ENCODE measurements at regions not wholly inside any gene's neighbourhood (a gene's known extent, or its start where the extent isn't known, plus 50 kb on each side); places are given as distances from the start of the nearest gene placed in this dataset.

DNA sequence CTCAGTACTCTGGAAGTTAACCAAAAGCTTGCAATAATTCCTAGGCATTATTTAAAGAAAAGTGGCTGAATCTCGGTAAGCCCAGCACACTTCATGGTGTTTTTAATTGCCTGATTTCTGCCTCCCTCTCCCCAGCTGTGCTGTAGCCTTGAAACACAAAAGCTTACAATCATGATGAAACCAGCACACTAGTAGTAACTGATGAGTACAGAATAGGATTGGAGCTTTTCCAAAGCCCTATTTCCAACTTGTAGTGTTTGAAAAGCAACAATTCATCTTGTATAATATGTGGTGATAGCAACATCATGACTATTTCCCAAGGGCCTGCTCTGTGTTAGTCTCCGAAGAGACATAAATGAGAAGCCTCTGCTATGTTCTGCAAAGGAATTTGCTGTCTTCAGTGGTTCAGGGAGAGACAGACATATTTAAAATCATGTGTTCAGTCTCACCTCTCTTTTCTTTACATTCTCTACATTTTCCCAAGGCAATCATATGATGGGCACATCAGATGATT lies 1015.0 kb downstream of the BCL11A start:
- Mint-ChIP-seq H3K9me3 (peaks cover 0 to 6% (median 0%) of the 10 kb centered on the region in 11 donors), H3K36me3 (no peaks in the 10 kb centered on the region), H3K4me1 (no peaks in the 10 kb centered on the region), H3K4me3 (no peak overlapping the region), H3K27me3 (peaks cover 0 to 4% (median 0%) of the 10 kb centered on the region in 5 donors), H3K27ac (no peak overlapping the region)
- no peaks in the 10 kb centered on the region for H3K4me1 ChIP-seq (ENCODE audit: control insufficient read depth in 2 of 2, insufficient read depth in 2 of 2, low read length in 2 of 2)
- intact Hi-C loops (cut with micrococcal nuclease): no loop called here
- no peak overlapping the region for H3K4me3 ChIP-seq (ENCODE audit: low read length)
- H3K27me3 ChIP-seq (ENCODE audit: control insufficient read depth in 2 of 2, insufficient read depth in 2 of 2, low read length in 2 of 2): no peaks in the 10 kb centered on the region
- ATAC-seq (no peak), DNase-seq (no peak)
- no peak overlapping the region for H3K27ac ChIP-seq (ENCODE audit: low read depth, low read length)
- ChIA-PET POLR2A (no interaction called here), CTCF (interaction anchor here (0.5 kb wide), 1 partner anchor 145 kb away, joined by 3 read pairs; no protein-coding TSS in a partner anchor)
- H3K9me3 ChIP-seq (ENCODE audit: control insufficient read depth in 2 of 3, low read length in 3 of 3): no peaks in the 10 kb centered on the region
- H3K36me3 ChIP-seq (ENCODE audit: control insufficient read depth in 2 of 3, insufficient read depth in 3 of 3, low read length in 3 of 3): no peaks in the 10 kb centered on the region

DNA sequence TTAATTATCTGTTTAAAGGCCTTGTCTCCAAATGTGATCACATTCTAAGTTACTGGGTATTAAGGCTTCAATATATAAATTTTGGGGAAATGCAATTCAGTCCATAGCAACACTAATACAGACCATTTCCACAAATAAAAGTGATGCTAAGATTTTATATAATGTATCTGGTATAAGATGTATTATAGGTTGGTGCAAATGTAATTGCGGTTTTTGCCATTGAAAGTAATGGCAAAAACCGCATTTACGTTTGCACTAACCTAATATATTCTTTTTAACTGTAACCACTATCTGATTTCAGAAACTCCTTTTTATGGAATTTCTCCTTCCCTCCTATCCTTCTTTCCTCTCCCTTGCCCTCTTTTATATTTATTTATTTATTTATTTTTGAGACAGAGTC lies 1020.6 kb downstream of the BCL11A start:
- POLR2A ChIA-PET: no interaction called here
- H3K36me3 Mint-ChIP-seq: no peaks in the 10 kb centered on the region
- Histone ChIP-seq H3K27ac (ENCODE audit: low read depth, low read length) (no peak overlapping the region), H3K9me3 (ENCODE audit: control insufficient read depth in 2 of 3, low read length in 3 of 3) (peaks cover 0 to 5% (median 0%) of the 10 kb centered on the region in 3 experiments), H3K27me3 (ENCODE audit: control insufficient read depth in 2 of 2, insufficient read depth in 2 of 2, low read length in 2 of 2) (no peaks in the 10 kb centered on the region), H3K36me3 (ENCODE audit: control insufficient read depth in 2 of 3, insufficient read depth in 3 of 3, low read length in 3 of 3) (no peaks in the 10 kb centered on the region), H3K4me3 (ENCODE audit: low read length) (no peak overlapping the region), H3K4me1 (ENCODE audit: control insufficient read depth in 2 of 2, insufficient read depth in 2 of 2, low read length in 2 of 2) (no peaks in the 10 kb centered on the region)
- intact Hi-C loops (cut with micrococcal nuclease): no loop called here
- DNase-seq (no peak), ATAC-seq (no peak)
- H3K4me3 Mint-ChIP-seq: no peak overlapping the region
- H3K9me3 Mint-ChIP-seq: peaks cover 0 to 18% (median 4%) of the 10 kb centered on the region in 11 donors
- H3K4me1 Mint-ChIP-seq: peaks cover 0 to 2% (median 0%) of the 10 kb centered on the region in 7 donors
- H3K27ac Mint-ChIP-seq: no peak overlapping the region
- CTCF ChIA-PET: no interaction called here
- peaks cover 0 to 9% (median 0%) of the 10 kb centered on the region in 5 donors for H3K27me3 Mint-ChIP-seq

DNA sequence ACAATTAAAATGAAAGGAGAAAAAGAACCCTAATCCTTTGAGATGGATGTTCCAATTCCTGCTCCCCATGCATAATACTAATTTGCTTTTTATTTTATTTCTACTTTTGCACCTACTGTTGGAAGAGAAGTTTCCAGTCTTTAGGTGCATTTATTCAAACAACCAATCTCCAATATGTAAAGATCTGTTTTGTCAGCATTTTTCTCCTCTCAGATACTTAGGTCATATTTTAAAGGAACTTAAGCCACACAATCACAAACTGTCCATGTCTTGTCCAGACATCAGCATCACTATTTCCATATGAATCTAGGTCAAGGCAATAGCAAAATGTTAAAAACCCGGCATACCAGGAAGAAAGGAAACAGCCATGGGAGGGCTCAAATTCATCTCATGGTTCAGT lies 1023.2 kb downstream of the BCL11A start:
- Histone ChIP-seq H3K27ac (ENCODE audit: low read depth, low read length) (no peak overlapping the region), H3K4me3 (ENCODE audit: low read length) (no peak overlapping the region), H3K36me3 (ENCODE audit: control insufficient read depth in 2 of 3, insufficient read depth in 3 of 3, low read length in 3 of 3) (no peaks in the 10 kb centered on the region), H3K9me3 (ENCODE audit: control insufficient read depth in 2 of 3, low read length in 3 of 3) (peaks cover 0 to 5% (median 0%) of the 10 kb centered on the region in 3 experiments), H3K4me1 (ENCODE audit: control insufficient read depth in 2 of 2, insufficient read depth in 2 of 2, low read length in 2 of 2) (no peaks in the 10 kb centered on the region), H3K27me3 (ENCODE audit: control insufficient read depth in 2 of 2, insufficient read depth in 2 of 2, low read length in 2 of 2) (no peaks in the 10 kb centered on the region)
- H3K4me1 Mint-ChIP-seq: peaks cover 0 to 2% (median 0%) of the 10 kb centered on the region in 7 donors
- ATAC-seq: no peak
- no peak for DNase-seq
- peaks cover 4 to 23% (median 13%) of the 10 kb centered on the region in 11 donors for H3K9me3 Mint-ChIP-seq
- ChIA-PET POLR2A (no interaction called here), CTCF (no interaction called here)
- H3K4me3 Mint-ChIP-seq: no peak overlapping the region
- intact Hi-C loops (cut with micrococcal nuclease): no loop called here
- H3K27ac Mint-ChIP-seq: no peak overlapping the region
- H3K27me3 Mint-ChIP-seq: peaks cover 0 to 8% (median 4%) of the 10 kb centered on the region in 5 donors
- H3K36me3 Mint-ChIP-seq: peaks cover 0 to 5% (median 0%) of the 10 kb centered on the region in 5 donors

DNA sequence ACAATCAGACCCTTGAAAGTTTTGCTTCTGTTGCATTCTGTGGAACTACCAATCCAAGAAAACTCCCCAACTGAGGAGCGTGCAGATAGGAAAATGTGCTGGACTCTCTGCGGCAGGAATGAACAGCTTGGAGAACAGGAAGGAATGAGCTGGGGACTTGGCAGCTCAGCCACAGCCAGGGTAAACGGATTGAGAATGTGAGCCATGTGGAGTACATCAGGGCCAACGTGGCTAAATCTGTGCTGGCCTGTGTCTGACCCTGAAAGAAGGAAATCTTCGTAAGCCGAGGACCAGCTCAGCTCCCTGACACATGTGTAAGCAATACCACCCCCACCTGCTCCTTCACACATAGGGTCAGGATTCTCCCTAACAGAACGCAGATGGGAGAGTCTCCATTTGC lies 1023.7 kb downstream of the BCL11A start:
- Histone ChIP-seq H3K27me3 (ENCODE audit: control insufficient read depth in 2 of 2, insufficient read depth in 2 of 2, low read length in 2 of 2) (no peaks in the 10 kb centered on the region), H3K4me3 (ENCODE audit: low read length) (no peak overlapping the region), H3K36me3 (ENCODE audit: control insufficient read depth in 2 of 3, insufficient read depth in 3 of 3, low read length in 3 of 3) (no peaks in the 10 kb centered on the region), H3K9me3 (ENCODE audit: control insufficient read depth in 2 of 3, low read length in 3 of 3) (peaks cover 0 to 5% (median 0%) of the 10 kb centered on the region in 3 experiments), H3K4me1 (ENCODE audit: control insufficient read depth in 2 of 2, insufficient read depth in 2 of 2, low read length in 2 of 2) (no peaks in the 10 kb centered on the region), H3K27ac (ENCODE audit: low read depth, low read length) (no peak overlapping the region)
- Mint-ChIP-seq H3K27ac (no peak overlapping the region), H3K4me3 (no peak overlapping the region), H3K9me3 (peaks cover 4 to 23% (median 13%) of the 10 kb centered on the region in 11 donors), H3K36me3 (peaks cover 0 to 5% (median 0%) of the 10 kb centered on the region in 5 donors), H3K27me3 (peaks cover 0 to 8% (median 4%) of the 10 kb centered on the region in 5 donors), H3K4me1 (peaks cover 0 to 2% (median 0%) of the 10 kb centered on the region in 7 donors)
- DNase-seq: no peak
- ChIA-PET POLR2A (no interaction called here), CTCF (no interaction called here)
- intact Hi-C loops (cut with micrococcal nuclease): no loop called here
- ATAC-seq: no peak

DNA sequence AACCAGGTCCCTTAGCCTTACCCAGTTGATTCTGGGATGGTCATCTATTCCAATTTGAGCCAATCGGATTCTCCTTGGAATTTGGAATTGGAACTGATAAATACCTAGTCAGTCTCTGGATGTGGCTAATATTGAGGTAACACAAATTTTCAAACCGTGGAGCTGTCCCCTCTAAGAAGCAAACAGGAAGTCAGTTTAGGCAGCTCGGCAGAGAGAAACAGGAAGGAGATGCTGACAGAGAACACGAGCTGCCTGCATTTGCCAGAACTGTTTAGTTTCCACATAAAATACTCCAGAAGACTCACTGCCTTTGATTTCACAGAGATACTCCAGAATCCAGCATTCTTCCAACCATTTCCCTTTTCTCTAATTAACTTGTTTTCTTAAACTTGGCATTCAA lies 1024.9 kb downstream of the BCL11A start:
- no peaks in the 10 kb centered on the region for H3K27me3 ChIP-seq (ENCODE audit: control insufficient read depth in 2 of 2, insufficient read depth in 2 of 2, low read length in 2 of 2)
- peaks cover 4 to 23% (median 13%) of the 10 kb centered on the region in 11 donors for H3K9me3 Mint-ChIP-seq
- peaks cover 0 to 5% (median 0%) of the 10 kb centered on the region in 3 experiments for H3K9me3 ChIP-seq (ENCODE audit: control insufficient read depth in 2 of 3, low read length in 3 of 3)
- H3K27ac ChIP-seq (ENCODE audit: low read depth, low read length): no peak overlapping the region
- H3K36me3 Mint-ChIP-seq: peaks cover 0 to 5% (median 0%) of the 10 kb centered on the region in 5 donors
- H3K4me1 Mint-ChIP-seq: peaks cover 0 to 2% (median 0%) of the 10 kb centered on the region in 7 donors
- DNase-seq (no peak), ATAC-seq (no peak)
- peaks cover 0 to 8% (median 4%) of the 10 kb centered on the region in 5 donors for H3K27me3 Mint-ChIP-seq
- intact Hi-C loops (cut with micrococcal nuclease): no loop called here
- no peak overlapping the region for H3K4me3 ChIP-seq (ENCODE audit: low read length)
- H3K4me3 Mint-ChIP-seq: no peak overlapping the region
- CTCF ChIA-PET: no interaction called here
- H3K27ac Mint-ChIP-seq: no peak overlapping the region
- H3K36me3 ChIP-seq (ENCODE audit: control insufficient read depth in 2 of 3, insufficient read depth in 3 of 3, low read length in 3 of 3): no peaks in the 10 kb centered on the region
- H3K4me1 ChIP-seq (ENCODE audit: control insufficient read depth in 2 of 2, insufficient read depth in 2 of 2, low read length in 2 of 2): no peaks in the 10 kb centered on the region
- POLR2A ChIA-PET: no interaction called here

DNA sequence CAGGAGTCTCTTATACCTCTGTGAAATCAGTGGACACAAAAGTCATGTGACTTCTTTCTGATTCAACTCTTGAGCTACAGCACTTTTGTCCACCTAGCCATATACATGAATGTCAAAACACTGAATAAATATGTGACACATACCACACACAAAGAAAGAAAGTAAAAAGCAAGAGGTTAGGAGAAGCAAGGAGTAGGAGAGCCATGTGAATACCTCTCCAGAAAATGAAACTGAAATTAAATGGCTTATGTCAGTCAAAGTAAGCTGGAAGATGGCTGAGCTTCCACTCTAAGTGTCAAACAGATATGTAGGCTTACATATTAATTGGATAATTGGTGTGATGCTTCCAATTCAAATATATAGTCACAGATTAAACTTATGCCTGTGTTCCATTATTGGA lies 1050.5 kb downstream of the BCL11A start:
- DNase-seq: no peak
- ChIA-PET POLR2A (no interaction called here), CTCF (no interaction called here)
- Mint-ChIP-seq H3K27ac (no peak overlapping the region), H3K27me3 (peaks cover 0 to 10% (median 8%) of the 10 kb centered on the region in 5 donors), H3K4me1 (no peaks in the 10 kb centered on the region), H3K9me3 (peaks cover 0 to 9% (median 2%) of the 10 kb centered on the region in 11 donors), H3K36me3 (peaks cover 0 to 3% (median 0%) of the 10 kb centered on the region in 5 donors), H3K4me3 (no peak overlapping the region)
- no peaks in the 10 kb centered on the region for H3K4me1 ChIP-seq (ENCODE audit: control insufficient read depth in 2 of 2, insufficient read depth in 2 of 2, low read length in 2 of 2)
- H3K4me3 ChIP-seq (ENCODE audit: low read length): no peak overlapping the region
- H3K27ac ChIP-seq (ENCODE audit: low read depth, low read length): no peak overlapping the region
- H3K9me3 ChIP-seq (ENCODE audit: control insufficient read depth in 2 of 3, low read length in 3 of 3): no peaks in the 10 kb centered on the region
- intact Hi-C loops (cut with micrococcal nuclease): no loop called here
- H3K27me3 ChIP-seq (ENCODE audit: control insufficient read depth in 2 of 2, insufficient read depth in 2 of 2, low read length in 2 of 2): no peaks in the 10 kb centered on the region
- H3K36me3 ChIP-seq (ENCODE audit: control insufficient read depth in 2 of 3, insufficient read depth in 3 of 3, low read length in 3 of 3): no peaks in the 10 kb centered on the region
- ATAC-seq: no peak

DNA sequence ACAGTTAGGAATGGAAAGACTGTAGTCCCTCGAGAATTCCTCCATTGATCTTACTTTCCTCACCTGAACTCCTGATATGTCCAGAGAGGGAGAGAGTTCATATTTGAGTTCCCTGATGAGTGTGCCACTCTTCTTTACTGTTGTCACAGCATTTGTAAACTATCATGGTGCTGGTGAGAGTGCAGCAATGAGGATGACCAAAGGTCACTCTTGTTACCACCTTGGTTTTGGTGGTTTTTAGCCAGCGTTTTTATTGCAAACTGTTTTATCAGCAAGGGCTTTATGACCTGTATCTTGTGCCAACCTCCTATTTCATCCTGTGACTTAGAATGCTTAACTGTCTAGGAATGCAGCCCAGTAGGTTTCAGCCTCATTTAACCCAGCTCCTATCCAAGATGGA lies 1062.5 kb downstream of the BCL11A start:
- intact Hi-C loops (cut with micrococcal nuclease): no loop called here
- no peaks in the 10 kb centered on the region for H3K27me3 ChIP-seq (ENCODE audit: control insufficient read depth in 2 of 2, insufficient read depth in 2 of 2, low read length in 2 of 2)
- Mint-ChIP-seq H3K27ac (no peak overlapping the region), H3K36me3 (peaks cover 0 to 5% (median 0%) of the 10 kb centered on the region in 5 donors), H3K27me3 (peaks cover 0 to 5% (median 0%) of the 10 kb centered on the region in 5 donors), H3K9me3 (peaks cover 0 to 24% (median 6%) of the 10 kb centered on the region in 11 donors), H3K4me1 (no peaks in the 10 kb centered on the region), H3K4me3 (no peak overlapping the region)
- H3K36me3 ChIP-seq (ENCODE audit: control insufficient read depth in 2 of 3, insufficient read depth in 3 of 3, low read length in 3 of 3): no peaks in the 10 kb centered on the region
- CTCF ChIA-PET: no interaction called here
- DNase-seq (no peak), ATAC-seq (no peak)
- POLR2A ChIA-PET: no interaction called here
- peaks cover 0 to 4% (median 0%) of the 10 kb centered on the region in 3 experiments for H3K9me3 ChIP-seq (ENCODE audit: control insufficient read depth in 2 of 3, low read length in 3 of 3)
- no peaks in the 10 kb centered on the region for H3K4me1 ChIP-seq (ENCODE audit: control insufficient read depth in 2 of 2, insufficient read depth in 2 of 2, low read length in 2 of 2)
- H3K27ac ChIP-seq (ENCODE audit: low read depth, low read length): no peak overlapping the region
- H3K4me3 ChIP-seq (ENCODE audit: low read length): no peak overlapping the region

Data from naive thymus-derived CD4-positive, alpha-beta T cell (primary cell).